Kidney epithelial cell (primary cell): ENCODE measurements at regions not wholly inside any gene's neighbourhood (a gene's known extent, or its start where the extent isn't known, plus 50 kb on each side); places are given as distances from the start of the nearest gene placed in this dataset.

Experiments used
- DNase-seq: peaks from one replicate; pipeline ENCODE4 v3.0.0-alpha.2; 2010; ENCODE audit warnings: low read depth
- H3K27me3 ChIP-seq: 2 replicates; pipeline ENCODE4 v1.6.0; 2011; ENCODE audit warnings: low read length; ENCODE audit not compliant: control insufficient read depth, insufficient read depth
- H3K36me3 ChIP-seq: 2 replicates; pipeline ENCODE4 v1.5.1; 2011; ENCODE audit warnings: low read length; ENCODE audit not compliant: control insufficient read depth, insufficient read depth
- H3K4me3 ChIP-seq: 2 replicates; pipeline ENCODE4 v1.5.1; 2011; ENCODE audit warnings: low read depth, mild to moderate bottlenecking, control low read depth, low read length
- TF ChIP-seq, protein P1 (sequence below): IDR thresholded peaks from 2 replicates; pipeline ENCODE4 v1.5.1; 2011; ENCODE audit warnings: mild to moderate bottlenecking, moderate library complexity, low read length, control low read depth, inconsistent platforms; ENCODE audit not compliant: insufficient read depth, poor library complexity, severe bottlenecking

DNA sequence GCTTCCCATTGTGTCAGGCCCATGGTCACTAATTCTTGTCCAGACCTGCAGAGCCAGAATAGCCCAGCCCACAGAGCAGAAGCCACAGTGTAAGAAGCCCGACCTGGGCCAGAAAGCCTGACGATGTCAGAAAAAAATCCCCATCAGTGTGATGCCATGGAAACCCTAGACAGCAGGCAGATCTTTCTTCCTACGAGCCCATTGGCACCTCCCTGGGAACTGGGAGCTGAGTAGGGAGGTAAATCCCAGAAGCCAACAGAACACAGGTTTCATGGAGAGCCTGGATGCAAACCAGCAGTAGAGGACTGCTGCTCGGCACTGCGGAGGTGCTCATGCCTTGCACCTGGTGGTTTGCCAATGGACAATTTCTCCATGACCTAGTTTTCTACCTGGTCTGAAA, 82.2 kb upstream of the SLC22A16 start:
- no peak for DNase-seq
- no peaks in the 10 kb centered on the region for H3K36me3 ChIP-seq
- TF ChIP-seq, protein P1, sequence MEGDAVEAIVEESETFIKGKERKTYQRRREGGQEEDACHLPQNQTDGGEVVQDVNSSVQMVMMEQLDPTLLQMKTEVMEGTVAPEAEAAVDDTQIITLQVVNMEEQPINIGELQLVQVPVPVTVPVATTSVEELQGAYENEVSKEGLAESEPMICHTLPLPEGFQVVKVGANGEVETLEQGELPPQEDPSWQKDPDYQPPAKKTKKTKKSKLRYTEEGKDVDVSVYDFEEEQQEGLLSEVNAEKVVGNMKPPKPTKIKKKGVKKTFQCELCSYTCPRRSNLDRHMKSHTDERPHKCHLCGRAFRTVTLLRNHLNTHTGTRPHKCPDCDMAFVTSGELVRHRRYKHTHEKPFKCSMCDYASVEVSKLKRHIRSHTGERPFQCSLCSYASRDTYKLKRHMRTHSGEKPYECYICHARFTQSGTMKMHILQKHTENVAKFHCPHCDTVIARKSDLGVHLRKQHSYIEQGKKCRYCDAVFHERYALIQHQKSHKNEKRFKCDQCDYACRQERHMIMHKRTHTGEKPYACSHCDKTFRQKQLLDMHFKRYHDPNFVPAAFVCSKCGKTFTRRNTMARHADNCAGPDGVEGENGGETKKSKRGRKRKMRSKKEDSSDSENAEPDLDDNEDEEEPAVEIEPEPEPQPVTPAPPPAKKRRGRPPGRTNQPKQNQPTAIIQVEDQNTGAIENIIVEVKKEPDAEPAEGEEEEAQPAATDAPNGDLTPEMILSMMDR = no peak
- no peak overlapping the region for H3K4me3 ChIP-seq
- no peaks in the 10 kb centered on the region for H3K27me3 ChIP-seq

DNA sequence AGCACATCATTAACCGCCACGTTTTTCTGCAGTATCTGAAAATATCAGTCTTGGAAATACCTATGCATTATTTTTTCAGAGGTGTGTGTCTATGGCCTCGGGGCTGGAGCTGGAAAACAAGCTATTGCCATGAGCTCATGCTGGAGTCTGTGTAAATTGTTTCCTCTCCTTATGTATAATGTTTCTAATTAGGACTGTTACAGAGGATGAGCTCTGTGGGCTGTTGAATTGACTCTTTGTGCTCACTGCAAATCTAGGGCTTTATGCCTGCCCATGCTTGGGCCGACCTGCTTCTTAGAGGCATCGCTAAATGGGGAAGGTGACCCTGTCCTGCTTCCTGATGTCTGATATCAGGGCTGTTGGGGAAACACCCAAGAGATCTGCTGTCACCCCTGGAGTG, 80.8 kb upstream of the SLC22A16 start:
- no peak for DNase-seq
- Histone ChIP-seq H3K27me3 (no peaks in the 10 kb centered on the region), H3K4me3 (no peak overlapping the region), H3K36me3 (no peaks in the 10 kb centered on the region)
- TF ChIP-seq, protein P1 = no peak

- Histone ChIP-seq H3K36me3 (no peaks in the 10 kb centered on the region), H3K27me3 (no peaks in the 10 kb centered on the region), H3K4me3 (no peak overlapping the region)
- TF ChIP-seq, protein P1 = no peak
- DNase-seq = no peak
Measured at GRCh38 chr6:110556317-110557110, 80.1 kb upstream of the SLC22A16 start.

DNA sequence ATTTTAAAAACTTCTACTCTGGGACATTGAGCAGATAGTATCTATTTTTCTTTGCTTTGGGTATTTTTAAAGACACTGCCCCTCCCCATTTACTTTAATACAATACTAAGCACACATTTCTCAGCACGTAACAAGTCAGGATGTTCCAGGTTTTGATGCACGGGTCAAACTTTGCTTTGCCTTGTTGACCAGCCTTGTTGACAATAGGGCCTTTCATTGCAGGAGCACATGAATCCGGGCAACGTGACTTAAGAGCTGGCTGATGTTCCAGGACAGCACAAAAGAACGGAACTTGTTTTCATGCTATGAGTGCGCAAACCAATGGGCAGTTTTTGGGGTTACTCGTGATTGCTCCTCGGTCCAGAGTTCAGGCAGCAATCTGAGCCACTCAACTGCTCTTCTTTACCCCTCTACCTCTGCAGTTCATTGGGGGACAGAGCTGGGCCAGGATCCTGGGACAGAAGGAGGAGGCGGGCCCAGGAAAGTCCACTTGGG, 78.6 kb upstream of the SLC22A16 start:
- no peaks in the 10 kb centered on the region for H3K27me3 ChIP-seq
- TF ChIP-seq, protein P1 = no peak
- H3K36me3 ChIP-seq = no peaks in the 10 kb centered on the region
- no peak for DNase-seq
- H3K4me3 ChIP-seq = no peak overlapping the region

DNA sequence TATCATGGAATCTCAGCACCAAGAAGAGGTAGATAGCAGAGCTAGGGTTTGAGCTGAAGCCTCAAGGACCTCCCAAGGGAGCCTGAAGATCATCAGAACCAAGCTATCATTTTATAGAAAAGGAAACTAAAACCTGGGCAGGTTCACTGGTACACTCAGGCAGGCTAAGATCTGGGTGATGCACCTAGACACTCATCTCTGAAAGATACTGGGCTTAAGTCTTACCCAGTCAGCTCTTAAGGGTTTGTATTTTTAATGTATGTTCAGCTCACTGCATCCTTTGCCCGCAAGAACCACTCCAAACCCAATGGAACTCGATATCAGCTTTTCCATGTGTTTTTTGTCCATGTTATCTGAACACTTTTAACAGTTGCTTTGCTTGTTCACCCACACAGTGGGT, 78.0 kb upstream of the SLC22A16 start:
- TF ChIP-seq, protein P1 = no peak
- no peak for DNase-seq
- Histone ChIP-seq H3K36me3 (no peaks in the 10 kb centered on the region), H3K4me3 (no peak overlapping the region), H3K27me3 (no peaks in the 10 kb centered on the region)
